Liver (tissue), 8 donors: ENCODE measurements at regions not wholly inside any gene's neighbourhood (a gene's known extent, or its start where the extent isn't known, plus 50 kb on each side); places are given as distances from the start of the nearest gene placed in this dataset.

Source experiments
- DNase-seq: peaks from one replicate; pipeline ENCODE4 v3.0.0-alpha.2; 2017; ENCODE audit warnings: low spot score
- H3K27ac ChIP-seq, 2 donors: one replicate each; pipeline ENCODE4 v1.7.0; 2013; ENCODE audit warnings: inconsistent platforms in 2 of 2, low read length in 2 of 2, control low read depth in 1 of 2, low read depth in 1 of 2, mild to moderate bottlenecking in 1 of 2
- H3K27me3 ChIP-seq, 4 donors: one replicate each; pipeline versions ENCODE4 v1.6.1 to v1.7.0; 2013; ENCODE audit warnings: low read length in 3 of 4, inconsistent platforms in 1 of 4, mild to moderate bottlenecking in 1 of 4, moderate library complexity in 1 of 4; ENCODE audit not compliant: control insufficient read depth in 4 of 4, insufficient read depth in 4 of 4
- H3K36me3 ChIP-seq, 4 donors: one replicate each; pipeline versions ENCODE4 v1.6.1 to v1.7.0; 2013; ENCODE audit warnings: low read length in 3 of 4, mild to moderate bottlenecking in 3 of 4, low read depth in 1 of 4, moderate library complexity in 1 of 4; ENCODE audit not compliant: control insufficient read depth in 4 of 4, insufficient read depth in 3 of 4
- H3K4me1 ChIP-seq, 4 donors: one replicate each; pipeline versions ENCODE4 v1.6.1 to v1.7.0; 2013; ENCODE audit warnings: low read length in 3 of 4, mild to moderate bottlenecking in 3 of 4, moderate library complexity in 1 of 4; ENCODE audit not compliant: control insufficient read depth in 4 of 4, insufficient read depth in 4 of 4
- H3K4me3 ChIP-seq, 3 donors: one replicate each; pipeline versions ENCODE4 v1.6.1 to v1.7.0; 2013; ENCODE audit warnings: low read length in 3 of 3, control low read depth in 1 of 3, low read depth in 1 of 3, mild to moderate bottlenecking in 1 of 3
- H3K9ac ChIP-seq, 2 donors: one replicate each; pipeline ENCODE4 v1.7.0; 2013; ENCODE audit warnings: low read length in 2 of 2, mild to moderate bottlenecking in 2 of 2, moderate library complexity in 2 of 2, control low read depth in 1 of 2, low read depth in 1 of 2
- H3K9me3 ChIP-seq, 4 donors: one replicate each; pipeline versions ENCODE4 v1.6.1 to v1.7.0; 2013; ENCODE audit warnings: low read length in 3 of 4; ENCODE audit not compliant: control insufficient read depth in 4 of 4
- CTCF ChIP-seq: fragments of 150-350 bp; IDR thresholded peaks from 2 replicates; pipeline ENCODE4 v1.5.1; 2017; ENCODE audit warnings: improper control_type of control experiment, low read depth, low read length; ENCODE audit not compliant: missing input control
- EGR1 ChIP-seq, 2 donors: IDR thresholded peaks; 2 replicates each; pipeline ENCODE4 v1.6.1; 2016 to 2018; ENCODE audit warnings: antibody characterized with exemption in 2 of 2, low read depth in 2 of 2
- FOXA2 ChIP-seq: IDR thresholded peaks from 2 replicates; pipeline ENCODE4 v1.6.1; 2016; ENCODE audit warnings: antibody characterized with exemption
- GABPA ChIP-seq, 2 donors: IDR thresholded peaks in 1 of 2; conservative IDR thresholded peaks in 1 of 2; 2 replicates each; pipeline ENCODE4 v1.6.1; 2016; ENCODE audit warnings: antibody characterized with exemption in 2 of 2, mild to moderate bottlenecking in 1 of 2, moderate library complexity in 1 of 2
- HNF4G ChIP-seq: IDR thresholded peaks from 2 replicates; pipeline ENCODE4 v1.6.1; 2016; ENCODE audit warnings: antibody characterized with exemption
- JUND ChIP-seq, 2 donors: IDR thresholded peaks; 2 replicates each; pipeline ENCODE4 v1.6.1; 2016; ENCODE audit warnings: antibody characterized with exemption in 2 of 2
- REST ChIP-seq: IDR thresholded peaks from 2 replicates; pipeline ENCODE4 v1.6.1; 2016; ENCODE audit warnings: antibody characterized with exemption, mild to moderate bottlenecking
- RXRA ChIP-seq, 2 donors: IDR thresholded peaks; 2 replicates each; pipeline ENCODE4 v1.6.1; 2017 to 2018; ENCODE audit warnings: antibody characterized with exemption in 2 of 2, mild to moderate bottlenecking in 1 of 2
- SP1 ChIP-seq: IDR thresholded peaks from 2 replicates; pipeline ENCODE4 v1.6.1; 2018; ENCODE audit warnings: antibody characterized with exemption, mild to moderate bottlenecking
- TAF1 ChIP-seq: conservative IDR thresholded peaks from 2 replicates; pipeline ENCODE4 v1.6.1; 2016; ENCODE audit warnings: antibody characterized with exemption, mild to moderate bottlenecking
- YY1 ChIP-seq: IDR thresholded peaks from 2 replicates; pipeline ENCODE4 v1.6.1; 2016; ENCODE audit warnings: antibody characterized with exemption, mild to moderate bottlenecking
- WGBS: extraction: QIAGEN DNeasy Blood & Tissue Kit; methylation state at CpG from one replicate; pipeline ENCODE4 v1.1.7; 2013; 5-methylcytosine and 5-hydroxymethylcytosine counted together
- TF ChIP-seq, protein P1 (sequence below): IDR thresholded peaks from 2 replicates; pipeline ENCODE4 v1.6.1; 2016; ENCODE audit warnings: antibody characterized with exemption
- TF ChIP-seq, protein P2 (sequence below): IDR thresholded peaks from 2 replicates; pipeline ENCODE4 v1.6.1; 2016; ENCODE audit warnings: antibody characterized with exemption
- donor health status: healthy.
- donor health status: healthy.
- donor health status: healthy.
- donor health status: healthy.
- donor health status: healthy.

DNA sequence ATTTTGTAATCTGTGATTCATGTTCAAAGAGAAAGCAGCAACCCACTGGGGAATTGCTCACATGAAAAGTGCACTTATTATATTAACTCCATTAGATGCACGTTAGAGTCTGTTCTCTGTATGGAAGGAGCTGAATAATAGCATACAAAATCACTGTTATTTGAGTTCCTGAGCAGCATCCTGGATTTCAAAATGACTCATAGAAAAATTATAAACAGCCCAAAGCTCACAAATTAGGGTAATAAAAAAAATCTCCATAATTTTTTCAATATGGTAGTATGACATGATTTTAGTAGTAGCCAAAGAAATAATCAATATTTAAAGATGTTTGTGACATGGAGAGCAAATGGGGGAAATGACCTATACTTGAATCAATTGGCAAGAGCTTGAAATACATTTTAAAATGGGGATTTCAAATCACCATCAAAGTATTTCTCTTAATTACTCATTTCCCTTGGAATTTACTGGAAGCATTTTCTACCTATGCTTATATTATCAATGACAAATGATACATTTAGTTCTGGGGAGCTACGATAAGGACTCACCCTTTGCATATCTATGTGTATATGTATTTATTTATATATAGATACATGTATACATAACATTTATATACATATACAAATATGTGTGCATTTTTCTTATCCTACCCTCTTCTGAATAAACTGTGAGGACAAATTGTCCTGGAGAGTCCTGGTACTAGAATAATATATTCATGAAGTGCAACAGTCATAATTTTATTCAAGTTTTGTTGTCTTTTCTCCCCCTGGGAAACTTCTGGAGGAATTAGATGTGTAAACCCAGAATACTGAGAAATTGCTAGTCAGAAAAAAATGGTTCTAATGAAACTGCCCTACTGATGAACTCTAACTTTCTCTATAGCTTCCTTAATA is 116.3 kb downstream of the RPL22L1 start (continued):
- TF ChIP-seq GABPA (IDR thresholded peaks at IDR 0.05 in 1 of 2, conservative IDR thresholded peaks at IDR 0.05 in 1 of 2) (no peak), RXRA (IDR thresholded peaks at IDR 0.05) (no peak), HNF4G (no peak), JUND (IDR thresholded peaks at IDR 0.05) (no peak), CTCF (no peak), TAF1 (no peak), SP1 (no peak)

GRCh38 chr3:170752571-170753155 is 117.3 kb downstream of the RPL22L1 start:
- 91% methylated on average over 6 of the region's 6 CpGs for WGBS
- no peak for TF ChIP-seq HNF4G
- no peak for TF ChIP-seq CTCF
- TF ChIP-seq RXRA (IDR thresholded peaks at IDR 0.05), result no peak
- TF ChIP-seq JUND (IDR thresholded peaks at IDR 0.05), result no peak
- TF ChIP-seq, protein P1, sequence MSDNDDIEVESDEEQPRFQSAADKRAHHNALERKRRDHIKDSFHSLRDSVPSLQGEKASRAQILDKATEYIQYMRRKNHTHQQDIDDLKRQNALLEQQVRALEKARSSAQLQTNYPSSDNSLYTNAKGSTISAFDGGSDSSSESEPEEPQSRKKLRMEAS, result no peak
- TF ChIP-seq SP1, result no peak
- no peak for TF ChIP-seq FOXA2
- TF ChIP-seq, protein P2, sequence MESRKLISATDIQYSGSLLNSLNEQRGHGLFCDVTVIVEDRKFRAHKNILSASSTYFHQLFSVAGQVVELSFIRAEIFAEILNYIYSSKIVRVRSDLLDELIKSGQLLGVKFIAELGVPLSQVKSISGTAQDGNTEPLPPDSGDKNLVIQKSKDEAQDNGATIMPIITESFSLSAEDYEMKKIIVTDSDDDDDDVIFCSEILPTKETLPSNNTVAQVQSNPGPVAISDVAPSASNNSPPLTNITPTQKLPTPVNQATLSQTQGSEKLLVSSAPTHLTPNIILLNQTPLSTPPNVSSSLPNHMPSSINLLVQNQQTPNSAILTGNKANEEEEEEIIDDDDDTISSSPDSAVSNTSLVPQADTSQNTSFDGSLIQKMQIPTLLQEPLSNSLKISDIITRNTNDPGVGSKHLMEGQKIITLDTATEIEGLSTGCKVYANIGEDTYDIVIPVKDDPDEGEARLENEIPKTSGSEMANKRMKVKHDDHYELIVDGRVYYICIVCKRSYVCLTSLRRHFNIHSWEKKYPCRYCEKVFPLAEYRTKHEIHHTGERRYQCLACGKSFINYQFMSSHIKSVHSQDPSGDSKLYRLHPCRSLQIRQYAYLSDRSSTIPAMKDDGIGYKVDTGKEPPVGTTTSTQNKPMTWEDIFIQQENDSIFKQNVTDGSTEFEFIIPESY, result no peak
- TF ChIP-seq REST, result no peak
- no peak for TF ChIP-seq YY1
- TF ChIP-seq GABPA (IDR thresholded peaks at IDR 0.05 in 1 of 2, conservative IDR thresholded peaks at IDR 0.05 in 1 of 2), result no peak
- TF ChIP-seq EGR1 (IDR thresholded peaks at IDR 0.05; ENCODE audit: low read depth in 2 of 2), result no peak
- no peak for DNase-seq
- H3K9ac ChIP-seq, result no peak overlapping the region
- no peaks in the 10 kb centered on the region for H3K9me3 ChIP-seq
- no peaks in the 10 kb centered on the region for H3K27me3 ChIP-seq
- H3K27ac ChIP-seq, result no peak overlapping the region
- H3K4me1 ChIP-seq, result no peaks in the 10 kb centered on the region
- no peaks in the 10 kb centered on the region for H3K36me3 ChIP-seq
- no peak overlapping the region for H3K4me3 ChIP-seq
